ENCODE measurements at regions not wholly inside any gene's neighbourhood (a gene's known extent, or its start where the extent isn't known, plus 50 kb on each side); places are given as distances from the start of the nearest gene placed in this dataset.

GRCh38 chr2:201551901-201552300 lies 91.4 kb downstream of the TMEM237 start:
- TF ChIP-seq EZH2 (IDR thresholded peaks at IDR 0.05; ENCODE audit: insufficient read depth, poor library complexity, severe bottlenecking) (no peak), EZH2phosphoT487 (IDR thresholded peaks at IDR 0.05; ENCODE audit: insufficient read depth, low read depth) (no peak)

All from GM23248 (cell line).